ENCODE measurements at regions not wholly inside any gene's neighbourhood (a gene's known extent, or its start where the extent isn't known, plus 50 kb on each side); places are given as distances from the start of the nearest gene placed in this dataset.

- no peak for TF ChIP-seq CTCF (conservative IDR thresholded peaks at IDR 0.05)
Observed at GRCh38 chr4:63458010-63458409, 951.2 kb downstream of the TECRL start.

GRCh38 chr4:63440236-63440635, 969.0 kb downstream of the TECRL start:
- TF ChIP-seq CTCF (conservative IDR thresholded peaks at IDR 0.05), result no peak
- no peak overlapping the region for H3K27ac ChIP-seq

More at GRCh38 chr4:63458010-63458409, 951.2 kb downstream of the TECRL start:
- no peak overlapping the region for H3K27ac ChIP-seq

- H3K27ac ChIP-seq, result no peak overlapping the region
- no peak for TF ChIP-seq CTCF (conservative IDR thresholded peaks at IDR 0.05)
Observed at GRCh38 chr4:63430105-63430504, 979.1 kb downstream of the TECRL start.

GRCh38 chr4:63396269-63396668, 1013.0 kb downstream of the TECRL start:
- H3K27ac ChIP-seq, result no peak overlapping the region
- no peak for TF ChIP-seq CTCF (conservative IDR thresholded peaks at IDR 0.05)

GRCh38 chr4:63393544-63393943, 1015.7 kb downstream of the TECRL start:
- TF ChIP-seq CTCF (conservative IDR thresholded peaks at IDR 0.05), result no peak
- H3K27ac ChIP-seq, result no peak overlapping the region

GRCh38 chr4:63379750-63380522, 1029.3 kb downstream of the TECRL start:
- no peak overlapping the region for H3K27ac ChIP-seq
- no peak for TF ChIP-seq CTCF (conservative IDR thresholded peaks at IDR 0.05)

GRCh38 chr4:63371001-63371400, 1038.2 kb downstream of the TECRL start:
- H3K27ac ChIP-seq, result no peak overlapping the region
- no peak for TF ChIP-seq CTCF (conservative IDR thresholded peaks at IDR 0.05)
